BJ (cell line): ENCODE measurements at regions not wholly inside any gene's neighbourhood (a gene's known extent, or its start where the extent isn't known, plus 50 kb on each side); places are given as distances from the start of the nearest gene placed in this dataset.
"Not testable (repeated sequence)": the region's sequence is repeated elsewhere in the genome, so short reads cannot be mapped to it uniquely, and the experiment has no call there.

ENCODE experiments used
- CTCF ChIA-PET: fragments of 350-600 bp; formaldehyde crosslinking; extraction: SDS; loops from one replicate; lab custom pipeline; 2021; ENCODE audit warnings: antibody characterized with exemption, inconsistent platforms; lab: Yijun Ruan, JAX
- POLR2A ChIA-PET: fragments of 300-600 bp; sonication (Branson Sonifier 250); formaldehyde crosslinking; extraction: SDS; loops from one replicate; lab custom pipeline; 2021; ENCODE audit warnings: antibody characterized with exemption; lab: Charles Lee
- DNase-seq: peaks from one replicate; pipeline ENCODE4 v3.0.0-alpha.2; 2011; ENCODE audit warnings: low read depth
- H3K27me3 ChIP-seq: 2 replicates; pipeline ENCODE4 v1.6.0; 2011; ENCODE audit warnings: low read length; ENCODE audit not compliant: control insufficient read depth, insufficient read depth
- H3K36me3 ChIP-seq: 2 replicates; pipeline ENCODE4 v1.5.1; 2011; ENCODE audit warnings: low read length; ENCODE audit not compliant: control insufficient read depth, insufficient read depth
- H3K4me3 ChIP-seq: 2 replicates; pipeline ENCODE4 v1.5.1; 2011; ENCODE audit warnings: low read depth, mild to moderate bottlenecking, control low read depth, low read length
- TF ChIP-seq, protein P1 (sequence below): IDR thresholded peaks from 2 replicates; pipeline ENCODE4 v1.5.1; 2011; ENCODE audit warnings: low read depth, mild to moderate bottlenecking, control low read depth, inconsistent platforms, low read length, moderate library complexity; ENCODE audit not compliant: insufficient read depth

DNA sequence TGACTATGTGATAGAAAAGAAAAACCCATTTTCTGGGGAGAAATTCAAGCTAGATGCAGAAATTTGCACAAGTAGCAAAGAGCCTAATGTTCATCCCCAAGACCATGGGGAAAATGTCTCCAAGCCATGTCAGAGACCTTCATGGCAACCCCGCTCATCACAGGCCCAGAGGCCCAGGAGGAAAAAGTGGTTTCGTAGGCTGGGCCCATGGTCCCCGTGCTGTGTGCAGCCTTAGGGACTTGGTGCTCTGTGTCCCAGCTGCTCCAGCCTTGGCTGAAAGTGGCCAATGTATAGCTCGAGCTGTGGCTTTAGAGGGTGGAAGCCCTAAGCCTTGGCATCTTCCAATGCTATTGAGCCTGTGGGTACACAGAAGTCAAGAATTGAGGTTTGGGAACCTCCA, 711.2 kb upstream of the ZNF608 start:
- DNase-seq = no peak
- Histone ChIP-seq H3K4me3 (no peak overlapping the region), H3K27me3 (no peaks in the 10 kb centered on the region), H3K36me3 (no peaks in the 10 kb centered on the region)
- TF ChIP-seq, protein P1, sequence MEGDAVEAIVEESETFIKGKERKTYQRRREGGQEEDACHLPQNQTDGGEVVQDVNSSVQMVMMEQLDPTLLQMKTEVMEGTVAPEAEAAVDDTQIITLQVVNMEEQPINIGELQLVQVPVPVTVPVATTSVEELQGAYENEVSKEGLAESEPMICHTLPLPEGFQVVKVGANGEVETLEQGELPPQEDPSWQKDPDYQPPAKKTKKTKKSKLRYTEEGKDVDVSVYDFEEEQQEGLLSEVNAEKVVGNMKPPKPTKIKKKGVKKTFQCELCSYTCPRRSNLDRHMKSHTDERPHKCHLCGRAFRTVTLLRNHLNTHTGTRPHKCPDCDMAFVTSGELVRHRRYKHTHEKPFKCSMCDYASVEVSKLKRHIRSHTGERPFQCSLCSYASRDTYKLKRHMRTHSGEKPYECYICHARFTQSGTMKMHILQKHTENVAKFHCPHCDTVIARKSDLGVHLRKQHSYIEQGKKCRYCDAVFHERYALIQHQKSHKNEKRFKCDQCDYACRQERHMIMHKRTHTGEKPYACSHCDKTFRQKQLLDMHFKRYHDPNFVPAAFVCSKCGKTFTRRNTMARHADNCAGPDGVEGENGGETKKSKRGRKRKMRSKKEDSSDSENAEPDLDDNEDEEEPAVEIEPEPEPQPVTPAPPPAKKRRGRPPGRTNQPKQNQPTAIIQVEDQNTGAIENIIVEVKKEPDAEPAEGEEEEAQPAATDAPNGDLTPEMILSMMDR = no peak
- POLR2A ChIA-PET = no interaction called here
- CTCF ChIA-PET = no interaction called here

DNA sequence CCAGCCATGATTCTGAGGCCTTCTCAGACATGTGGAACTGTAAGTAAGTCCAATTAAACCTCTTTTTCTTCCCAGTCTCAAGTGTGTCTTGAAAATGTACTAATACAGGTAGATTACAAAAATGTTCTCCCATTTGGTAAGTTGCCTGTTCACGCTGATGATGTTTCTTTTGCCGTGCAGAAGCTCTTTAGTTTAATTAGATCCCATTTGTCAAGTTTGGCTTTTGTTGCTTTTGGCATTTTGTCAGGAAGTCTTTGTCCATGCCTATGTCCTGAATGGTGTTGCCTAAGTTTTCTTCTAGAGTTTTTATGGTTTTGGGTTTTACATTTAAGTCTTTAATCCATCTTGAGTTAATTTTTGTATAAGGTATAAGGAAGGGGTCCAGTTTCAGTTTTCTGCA, 712.5 kb upstream of the ZNF608 start:
- DNase-seq, H3K27me3 ChIP-seq, CTCF ChIA-PET, H3K36me3 ChIP-seq, H3K4me3 ChIP-seq, POLR2A ChIA-PET: not testable (repeated sequence)

DNA sequence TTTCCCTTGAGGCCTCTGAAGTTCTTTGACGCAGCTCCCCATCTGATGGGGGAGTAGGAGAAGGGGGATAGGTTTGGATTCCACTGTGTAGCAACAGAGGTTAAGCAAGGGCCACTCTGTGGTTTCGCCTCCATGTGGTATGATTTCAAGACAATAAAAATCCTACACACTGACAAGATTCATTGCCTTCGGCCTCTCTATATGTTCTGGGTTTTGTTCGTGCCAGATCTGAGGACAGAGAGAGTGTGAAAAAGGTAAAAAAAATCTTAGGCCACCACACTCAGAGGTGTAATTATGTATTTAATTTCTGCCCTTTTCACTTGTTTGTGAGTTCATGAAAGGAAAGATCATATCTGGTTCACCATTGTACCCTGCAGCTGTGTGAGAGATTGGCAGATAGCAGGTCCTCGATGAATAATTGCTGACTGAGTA, 715.2 kb upstream of the ZNF608 start:
- POLR2A ChIA-PET = no interaction called here
- CTCF ChIA-PET = no interaction called here
- no peak for DNase-seq
- no peaks in the 10 kb centered on the region for H3K36me3 ChIP-seq
- no peaks in the 10 kb centered on the region for H3K27me3 ChIP-seq
- no peak overlapping the region for H3K4me3 ChIP-seq
- TF ChIP-seq, protein P1 = no peak

DNA sequence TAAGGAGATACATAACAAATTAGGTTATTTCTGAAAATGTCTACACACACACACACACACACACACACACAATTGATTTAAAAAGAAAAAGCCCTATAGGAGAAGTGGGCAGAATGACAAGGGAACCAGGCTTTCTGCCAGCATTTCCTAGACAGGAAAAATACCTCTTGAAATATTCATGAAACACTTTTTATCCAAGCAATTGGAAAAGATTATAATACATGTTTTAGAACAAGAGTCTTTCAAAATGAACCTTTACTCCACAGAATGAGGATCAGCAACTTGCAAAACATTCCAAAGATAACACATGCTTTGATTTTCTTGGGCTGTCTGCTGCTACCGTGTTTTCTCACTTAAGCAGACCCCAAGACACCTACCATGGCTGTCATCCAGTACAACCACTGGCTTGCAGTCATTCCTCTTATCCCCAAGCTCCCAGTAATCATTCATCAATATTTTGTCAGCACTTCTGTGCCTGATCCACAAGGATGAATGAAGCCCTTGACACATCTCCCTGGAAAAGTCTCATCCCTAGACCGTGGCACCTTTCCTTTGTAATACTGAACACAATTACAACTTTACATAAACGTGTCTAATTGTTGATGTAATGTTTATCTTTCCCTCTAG, 717.1 kb upstream of the ZNF608 start:
- no peaks in the 10 kb centered on the region for H3K27me3 ChIP-seq
- H3K4me3 ChIP-seq = no peak overlapping the region
- CTCF ChIA-PET = no interaction called here
- DNase-seq = no peak
- TF ChIP-seq, protein P1 = no peak
- no peaks in the 10 kb centered on the region for H3K36me3 ChIP-seq
- POLR2A ChIA-PET = no interaction called here

- POLR2A ChIA-PET = no interaction called here
- peaks cover 3% of the 10 kb centered on the region; the same call in 1 of the 2 replicates for H3K27me3 ChIP-seq
- no peaks in the 10 kb centered on the region for H3K36me3 ChIP-seq
- TF ChIP-seq, protein P1 = no peak
- CTCF ChIA-PET = interaction anchor here (1.2 kb wide), 1 partner anchor 21 kb away, joined by 3 read pairs; no protein-coding TSS in a partner anchor
- DNase-seq = no peak
- no peak overlapping the region for H3K4me3 ChIP-seq
Observed at GRCh38 chr5:125464847-125465432, 718.5 kb upstream of the ZNF608 start.

- CTCF ChIA-PET = no interaction called here
- TF ChIP-seq, protein P1 = no peak
- Histone ChIP-seq H3K4me3 (no peak overlapping the region), H3K27me3 (peaks cover 3% of the 10 kb centered on the region; the same call in 1 of the 2 replicates), H3K36me3 (no peaks in the 10 kb centered on the region)
- DNase-seq = no peak
- POLR2A ChIA-PET = no interaction called here
Observed at GRCh38 chr5:125465703-125466102, 719.3 kb upstream of the ZNF608 start.
